Fibroblast of lung (primary cell): ENCODE measurements at regions not wholly inside any gene's neighbourhood (a gene's known extent, or its start where the extent isn't known, plus 50 kb on each side); places are given as distances from the start of the nearest gene placed in this dataset.

ENCODE experiments used
- EZH2 ChIP-seq: IDR thresholded peaks from 2 replicates; pipeline ENCODE4 v1.5.1; 2012; ENCODE audit warnings: low read length, control low read depth, mild to moderate bottlenecking; ENCODE audit errors: missing control alignments
- TF ChIP-seq, protein P1 (sequence below), 2 donors: IDR thresholded peaks in 1 of 2; conservative IDR thresholded peaks in 1 of 2; 1 replicate in 1 of 2; 2 replicates in 1 of 2; pipeline ENCODE4 v1.5.1; 2011 to 2012; ENCODE audit warnings: low read length in 2 of 2, control low read depth in 1 of 2, inconsistent platforms in 1 of 2, low read depth in 1 of 2, mild to moderate bottlenecking in 1 of 2

DNA sequence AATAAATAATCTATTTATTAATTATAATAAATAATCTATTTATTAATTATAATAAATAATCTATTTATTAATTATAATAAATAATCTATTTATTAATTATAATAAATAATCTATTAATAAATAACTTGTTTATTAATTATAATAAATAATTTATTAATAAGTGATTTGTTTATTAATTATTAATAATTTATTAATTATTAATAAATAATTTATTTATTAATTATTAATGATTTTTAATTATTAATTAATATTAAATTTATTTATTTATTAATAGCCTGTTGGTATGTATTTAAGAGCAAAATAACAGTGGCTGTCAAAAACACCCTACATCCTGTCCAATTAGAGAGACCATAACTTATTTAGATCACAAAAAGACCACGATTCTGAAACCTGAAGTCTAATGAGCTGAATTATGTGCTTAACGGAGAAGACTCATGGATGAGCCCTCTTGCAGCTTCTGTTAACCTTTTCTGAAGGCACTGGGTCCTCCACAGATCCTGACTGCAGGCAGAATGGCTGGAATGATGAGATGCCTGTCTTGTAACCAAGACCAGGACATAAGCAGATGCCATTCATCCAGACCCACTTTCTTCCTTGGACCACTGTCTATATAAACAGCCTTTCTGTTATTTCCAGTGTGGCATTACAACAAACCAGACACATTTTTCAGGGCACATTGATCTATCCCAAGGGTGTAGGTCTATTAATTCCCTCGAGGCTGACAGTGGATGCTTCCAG, 134.2 kb downstream of the SETD4 start:
- TF ChIP-seq, protein P1, sequence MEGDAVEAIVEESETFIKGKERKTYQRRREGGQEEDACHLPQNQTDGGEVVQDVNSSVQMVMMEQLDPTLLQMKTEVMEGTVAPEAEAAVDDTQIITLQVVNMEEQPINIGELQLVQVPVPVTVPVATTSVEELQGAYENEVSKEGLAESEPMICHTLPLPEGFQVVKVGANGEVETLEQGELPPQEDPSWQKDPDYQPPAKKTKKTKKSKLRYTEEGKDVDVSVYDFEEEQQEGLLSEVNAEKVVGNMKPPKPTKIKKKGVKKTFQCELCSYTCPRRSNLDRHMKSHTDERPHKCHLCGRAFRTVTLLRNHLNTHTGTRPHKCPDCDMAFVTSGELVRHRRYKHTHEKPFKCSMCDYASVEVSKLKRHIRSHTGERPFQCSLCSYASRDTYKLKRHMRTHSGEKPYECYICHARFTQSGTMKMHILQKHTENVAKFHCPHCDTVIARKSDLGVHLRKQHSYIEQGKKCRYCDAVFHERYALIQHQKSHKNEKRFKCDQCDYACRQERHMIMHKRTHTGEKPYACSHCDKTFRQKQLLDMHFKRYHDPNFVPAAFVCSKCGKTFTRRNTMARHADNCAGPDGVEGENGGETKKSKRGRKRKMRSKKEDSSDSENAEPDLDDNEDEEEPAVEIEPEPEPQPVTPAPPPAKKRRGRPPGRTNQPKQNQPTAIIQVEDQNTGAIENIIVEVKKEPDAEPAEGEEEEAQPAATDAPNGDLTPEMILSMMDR (conservative IDR thresholded peaks at IDR 0.05 in 1 of 2, IDR thresholded peaks at IDR 0.05 in 1 of 2; ENCODE audit: low read depth in 1 of 2, low read length in 2 of 2): no peak
- TF ChIP-seq EZH2: no peak
